T-helper 2 cell treated with Interferon-gamma antibody and Interleukin-4, amounts not matched to agents 100 ng/mL and 5 ng/mL, for 36 hours (primary cell): ENCODE measurements at regions not wholly inside any gene's neighbourhood (a gene's known extent, or its start where the extent isn't known, plus 50 kb on each side); places are given as distances from the start of the nearest gene placed in this dataset.
"Not testable (repeated sequence)": the region's sequence is repeated elsewhere in the genome, so short reads cannot be mapped to it uniquely, and the experiment has no call there.

Experiments used
- intact Hi-C: fragments of 100-400 bp; cut with micrococcal nuclease; formaldehyde crosslinking; loops from one replicate; pipeline ENCODE4 v1.15.1; 2023

DNA sequence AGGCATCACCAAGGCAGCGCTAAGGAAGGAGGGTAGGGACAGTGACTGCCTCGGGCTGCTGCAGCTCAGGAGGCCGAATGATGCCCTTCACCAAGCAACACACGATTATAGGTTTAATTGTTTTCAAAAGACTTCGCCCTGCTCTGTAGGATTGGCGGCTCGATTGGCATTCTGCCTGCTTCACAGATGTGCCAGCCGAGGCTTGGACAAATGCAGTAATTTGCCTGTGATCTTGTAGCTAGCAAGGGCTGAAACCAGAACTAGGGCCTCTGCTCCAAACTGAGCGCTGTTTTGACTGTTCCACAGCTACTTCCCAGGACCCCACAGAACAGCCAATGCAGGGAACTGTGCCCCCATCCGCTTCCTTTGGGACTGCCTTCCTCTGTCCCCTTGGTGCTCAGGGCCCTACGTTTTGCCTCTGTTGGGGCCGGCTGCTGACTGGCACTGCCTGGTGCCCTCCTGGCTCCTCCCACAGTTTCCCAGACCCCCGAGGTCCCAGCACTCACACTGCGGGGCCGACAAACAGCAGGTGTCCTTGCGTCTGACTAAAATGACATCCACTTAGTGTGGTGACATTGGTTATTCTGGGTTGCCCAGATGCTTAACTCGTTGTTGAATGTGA lies 62.6 kb upstream of the EN2 start:
- intact Hi-C loops = no loop called here

DNA sequence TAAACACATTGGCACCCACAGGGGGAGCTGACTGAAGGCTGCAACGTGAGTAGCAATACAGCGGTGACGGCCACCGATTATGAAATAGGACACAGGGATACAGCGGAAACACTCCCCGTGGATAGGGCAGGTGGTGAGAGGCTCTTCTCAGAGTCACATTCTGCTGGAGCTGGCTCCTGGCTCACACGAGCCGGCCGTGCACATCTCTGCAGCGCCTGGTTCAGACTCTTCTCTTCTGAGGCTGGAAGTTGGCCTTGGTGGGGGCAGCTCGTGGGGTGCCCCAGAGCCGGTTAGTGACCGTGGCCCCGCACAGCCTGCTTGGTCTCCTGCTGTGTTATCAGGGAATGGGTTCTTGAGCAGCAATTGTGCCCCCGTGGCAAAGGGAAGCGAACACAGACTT lies 61.3 kb upstream of the EN2 start:
- intact Hi-C loops = no loop called here

DNA sequence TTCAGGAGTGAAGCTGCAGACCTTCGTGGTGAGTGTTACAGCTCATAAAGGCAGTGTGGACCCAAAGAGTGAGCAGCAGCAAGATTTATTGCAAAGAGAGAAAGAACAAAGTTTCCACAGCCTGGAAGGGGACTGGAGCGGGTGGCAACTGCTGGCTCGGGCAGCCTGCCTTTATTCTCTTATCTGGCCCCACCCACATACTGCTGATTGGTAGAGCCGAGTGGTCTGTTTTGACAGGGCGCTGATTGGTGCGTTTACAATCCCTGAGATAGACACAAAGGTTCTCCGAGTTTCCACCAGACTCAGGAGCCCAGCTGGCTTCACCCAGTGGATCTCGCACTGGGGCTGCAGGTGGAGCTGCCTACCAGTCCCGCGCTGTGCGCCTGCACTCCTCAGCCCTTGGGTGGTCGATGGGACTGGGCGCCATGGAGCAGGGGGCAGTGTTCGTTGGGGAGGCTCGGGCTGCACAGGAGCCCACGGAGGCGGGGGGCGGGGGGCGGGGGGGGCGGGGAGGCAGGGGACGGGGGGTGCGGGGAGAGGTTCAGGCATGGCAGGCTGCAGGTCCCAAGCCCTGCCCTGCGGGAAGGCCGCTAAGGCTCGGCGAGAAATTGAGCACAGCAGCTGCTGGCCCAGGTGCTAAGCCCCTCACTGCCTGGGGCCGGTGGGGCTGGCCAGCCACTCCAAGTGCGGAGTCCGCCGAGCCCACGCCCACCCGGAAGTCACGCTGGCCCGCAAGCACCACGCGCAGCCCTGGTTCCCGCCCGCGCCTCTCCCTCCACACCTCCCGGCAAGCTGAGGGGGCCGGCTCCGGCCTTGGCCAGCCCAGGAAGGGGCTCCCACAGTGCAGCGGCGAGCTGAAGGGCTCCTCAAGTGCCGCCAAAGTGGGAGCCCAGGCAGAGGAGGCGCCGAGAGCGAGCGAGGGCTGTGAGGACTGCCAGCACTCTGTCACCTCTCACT lies 59.9 kb upstream of the EN2 start:
- intact Hi-C loops = not testable (repeated sequence)

DNA sequence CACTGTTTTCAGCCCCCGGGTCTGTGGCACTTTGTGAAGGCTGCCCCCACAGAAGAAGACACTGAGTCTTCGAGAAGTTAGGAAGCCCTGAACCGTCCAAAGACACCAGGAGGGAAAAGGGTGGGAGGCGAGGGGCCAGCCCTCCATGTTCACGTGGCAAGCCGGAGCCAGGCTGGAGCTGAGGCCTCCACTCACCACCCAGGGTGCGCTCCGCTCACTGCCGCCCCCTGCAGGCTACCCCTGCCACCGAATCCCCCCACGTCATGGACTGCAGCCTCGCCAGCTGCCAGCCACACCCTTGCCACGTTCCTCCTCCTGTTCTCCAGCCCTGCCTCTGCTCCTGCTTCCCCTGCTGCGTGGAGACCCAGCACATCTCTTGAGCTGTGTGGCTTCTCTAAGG lies 59.0 kb upstream of the EN2 start:
- intact Hi-C loops = no loop called here

DNA sequence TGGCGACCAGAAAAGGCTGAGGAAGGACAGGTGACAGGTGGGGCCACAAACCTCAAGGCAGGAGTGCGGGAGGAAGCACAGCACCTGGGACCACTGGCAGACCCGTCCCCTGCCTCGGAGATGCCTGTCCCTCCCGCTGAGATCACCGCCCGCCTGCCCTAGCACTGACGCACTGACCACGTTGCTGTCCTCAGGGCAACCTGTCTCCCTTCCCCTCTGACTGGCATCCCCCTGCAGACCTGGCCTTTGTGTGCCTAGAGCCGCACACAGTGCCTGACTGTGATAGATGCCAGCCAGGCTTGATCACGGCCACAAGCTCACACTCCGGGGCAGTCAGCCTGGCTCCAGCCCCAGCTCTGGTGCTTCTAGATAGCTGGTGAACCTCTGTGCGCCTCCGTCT lies 58.4 kb upstream of the EN2 start:
- intact Hi-C loops = no loop called here

DNA sequence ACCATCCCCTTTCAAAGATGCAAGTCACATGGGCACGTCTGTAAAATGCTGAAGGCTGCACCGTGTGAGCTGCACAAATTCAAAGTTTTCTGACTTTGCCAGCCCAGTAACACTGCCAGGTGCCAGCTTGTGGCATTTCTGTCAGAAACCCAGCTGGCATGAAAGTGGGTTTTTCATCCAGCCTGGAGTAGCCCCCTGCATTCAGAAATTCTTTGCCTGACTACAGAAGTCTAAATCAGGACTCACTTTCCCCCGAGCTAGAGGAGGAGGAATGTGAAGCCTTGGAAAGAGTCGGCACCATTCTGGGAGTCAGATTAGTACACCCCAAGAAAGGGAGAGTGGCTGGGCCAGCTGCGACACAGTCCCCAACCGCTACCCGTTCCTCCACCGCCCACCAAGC lies 56.7 kb upstream of the EN2 start:
- intact Hi-C loops = no loop called here

DNA sequence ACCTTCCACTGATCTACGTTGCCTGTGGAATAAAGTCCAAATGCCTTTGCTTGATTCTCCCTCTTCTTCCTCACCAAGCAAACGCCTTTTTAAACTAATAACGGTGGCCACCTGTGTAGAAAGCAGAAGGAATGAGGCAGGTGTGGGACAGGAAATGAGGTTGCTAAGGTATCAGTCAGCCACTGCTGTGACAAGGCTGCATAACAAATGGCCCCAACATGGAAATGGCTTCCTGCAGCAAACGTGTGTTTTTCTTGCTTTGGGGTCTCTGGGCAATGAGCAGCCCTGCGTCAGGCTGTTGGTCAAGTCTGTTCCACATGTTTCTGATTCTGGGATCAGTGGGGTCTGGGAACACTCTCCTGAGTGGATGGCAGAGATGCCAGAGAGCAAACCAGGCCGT lies 56.0 kb upstream of the EN2 start:
- intact Hi-C loops = no loop called here

DNA sequence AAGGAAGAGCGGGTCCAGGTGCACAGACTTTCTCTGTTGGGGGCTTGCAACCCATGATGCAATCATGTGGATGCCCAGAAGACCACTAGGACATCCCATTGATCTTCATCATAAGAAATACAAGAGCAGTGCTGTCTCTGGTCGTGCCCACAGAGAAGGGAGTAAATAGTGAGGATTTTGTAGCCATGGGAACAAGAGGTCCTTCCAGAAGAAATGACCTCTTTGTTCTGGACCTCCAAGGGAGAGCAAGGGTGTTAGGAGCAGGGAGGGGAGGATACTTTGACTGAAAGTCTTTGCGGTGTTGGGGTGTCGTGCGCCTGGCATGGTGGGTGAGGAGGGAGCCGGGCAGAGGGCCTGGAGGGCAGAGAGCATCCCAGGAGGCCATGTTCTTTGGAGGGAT lies 55.0 kb upstream of the EN2 start:
- intact Hi-C loops = no loop called here

DNA sequence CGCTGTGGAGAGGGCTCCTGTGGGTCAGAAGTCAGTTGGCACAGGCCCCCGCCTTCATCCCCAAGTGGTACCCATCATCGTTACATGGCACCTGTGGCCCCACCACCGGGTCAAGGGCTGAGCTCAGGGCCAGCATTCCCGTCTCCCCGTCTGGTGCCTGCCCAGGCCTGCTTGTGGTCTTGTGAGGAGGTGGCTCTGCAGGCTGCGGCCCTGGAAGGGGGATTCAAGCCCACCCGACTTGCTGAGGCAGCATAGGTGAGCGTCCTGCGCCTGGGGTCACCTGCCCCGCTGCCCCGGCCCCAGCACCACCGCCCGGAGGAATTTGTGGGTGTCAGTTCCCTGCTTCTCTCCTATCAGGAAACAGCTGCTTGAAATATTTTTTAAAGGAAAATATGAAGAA lies 53.0 kb upstream of the EN2 start:
- intact Hi-C loops = no loop called here

DNA sequence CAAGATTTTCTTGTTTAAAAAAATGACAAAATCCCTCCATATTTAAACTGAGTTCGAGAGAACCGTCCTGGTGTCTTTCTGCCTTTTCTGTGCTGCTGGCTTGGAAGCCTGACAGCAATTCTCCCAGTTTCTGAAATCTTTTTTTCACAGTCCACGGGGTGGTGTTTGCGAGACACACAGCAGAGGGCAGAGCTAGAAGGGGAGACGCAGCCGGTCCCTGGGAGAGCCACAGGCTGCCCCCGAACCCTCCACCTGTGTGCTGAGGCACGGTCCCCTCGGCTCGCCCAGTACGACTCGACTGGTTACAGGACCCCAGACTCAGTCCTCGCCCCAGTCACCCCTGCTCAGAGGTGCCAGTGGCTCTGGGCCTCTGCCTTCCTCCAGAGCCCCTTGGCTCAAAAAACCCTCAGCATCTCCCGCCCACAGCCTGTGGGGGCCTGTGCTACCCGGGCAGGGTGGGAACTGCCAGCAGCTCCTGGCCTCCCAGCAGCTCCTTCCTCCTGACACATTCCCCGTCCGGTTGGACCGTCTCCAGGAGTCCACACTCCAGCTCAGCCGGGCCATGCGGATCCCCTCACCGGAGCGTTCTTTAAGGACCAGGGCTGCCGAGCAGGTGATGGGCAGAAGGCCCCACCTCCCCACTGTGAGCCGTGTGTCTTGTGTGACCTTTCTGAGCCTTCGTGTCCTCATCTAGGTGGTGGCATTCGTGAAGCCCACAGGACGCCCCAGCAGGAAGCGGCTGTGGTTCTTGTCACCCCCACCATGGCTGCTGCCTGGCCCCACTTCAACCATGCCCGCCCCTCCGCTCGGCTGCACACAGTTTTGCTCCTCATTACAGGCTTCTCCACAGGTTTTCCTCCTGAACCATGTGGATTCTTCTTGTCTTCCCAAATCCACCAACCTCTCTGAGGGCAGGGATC lies 52.3 kb upstream of the EN2 start:
- intact Hi-C loops = no loop called here

DNA sequence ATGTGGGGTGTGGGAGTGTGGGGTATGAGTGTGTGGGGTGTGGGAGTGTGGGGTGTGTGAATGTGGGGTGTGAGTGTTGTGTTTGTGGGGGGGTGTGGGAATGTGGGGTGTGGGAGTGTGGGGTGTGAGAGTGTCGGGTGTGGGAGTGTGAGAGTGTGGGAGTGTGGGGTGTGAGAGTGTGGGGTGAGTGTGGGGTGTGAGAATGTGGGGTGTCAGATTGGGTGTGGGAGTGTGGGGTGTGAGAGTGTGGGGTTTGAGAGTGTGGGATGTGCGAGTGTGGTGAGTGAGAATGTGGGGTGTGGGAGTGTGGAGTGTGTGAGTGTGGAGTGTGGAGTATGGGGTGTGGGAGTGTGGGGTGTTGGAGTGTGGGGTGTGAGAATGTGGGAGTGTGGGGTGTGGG lies 50.1 kb upstream of the EN2 start:
- intact Hi-C loops = no loop called here
